ENCODE measurements at regions not wholly inside any gene's neighbourhood (a gene's known extent, or its start where the extent isn't known, plus 50 kb on each side); places are given as distances from the start of the nearest gene placed in this dataset.
A peak's percentile ranks its signal among the peaks of the same experiment; 100 is the strongest.

DNA sequence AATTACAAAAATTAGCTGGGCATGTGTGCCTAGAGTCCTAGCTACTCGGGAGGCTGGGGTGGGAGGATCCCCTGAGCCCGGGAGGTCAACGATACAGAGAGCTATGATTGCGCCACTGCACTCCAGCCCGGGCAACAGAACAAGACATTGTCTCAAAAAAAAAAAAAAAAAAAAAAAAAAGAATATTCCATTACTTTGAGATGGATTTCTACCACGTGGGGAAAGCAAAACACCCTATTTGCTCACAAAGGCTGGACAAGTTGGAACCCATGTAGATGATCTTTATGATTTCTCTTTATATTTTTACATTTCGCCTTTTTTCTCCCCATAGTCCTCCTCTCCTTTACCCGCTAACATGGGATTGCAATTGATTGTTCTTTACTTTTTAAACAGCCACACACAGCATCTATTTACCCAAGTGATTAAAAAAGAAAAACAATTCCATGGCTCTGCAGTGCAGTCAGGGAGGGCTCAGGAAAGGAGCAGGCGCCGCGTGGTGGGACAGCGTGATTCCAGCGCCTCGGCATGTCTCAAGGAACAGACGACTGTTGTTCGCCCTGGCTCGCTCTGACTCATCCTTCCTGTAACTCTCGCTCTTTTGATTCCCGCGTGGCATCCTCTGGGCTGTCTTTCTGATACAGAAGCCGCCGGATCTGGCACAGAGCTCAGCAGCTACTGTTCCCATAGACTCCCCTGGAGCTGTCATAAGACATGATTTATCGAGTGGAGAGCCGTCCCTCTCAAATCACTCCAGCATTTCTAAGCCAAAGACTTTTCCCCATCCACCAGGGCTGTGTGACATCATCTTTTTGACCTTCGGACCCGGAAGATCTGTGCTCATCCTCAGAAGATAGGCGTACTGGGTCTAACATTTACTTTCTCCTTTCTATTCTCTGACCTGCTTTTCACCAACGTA lies 230.4 kb upstream of the AGAP1 start:
- H3K4me3 ChIP-seq (ENCODE audit: severe bottlenecking): no peak overlapping the region
- H3K9me3 ChIP-seq (ENCODE audit: severe bottlenecking): no peaks in the 10 kb centered on the region
- H3K4me1 ChIP-seq (ENCODE audit: insufficient read depth, poor library complexity, severe bottlenecking): peaks cover 13% of the 10 kb centered on the region
- no peaks in the 10 kb centered on the region for H3K36me3 ChIP-seq (ENCODE audit: low read depth)
- H3K27me3 ChIP-seq (ENCODE audit: insufficient read depth, poor library complexity, severe bottlenecking): no peaks in the 10 kb centered on the region
- ATAC-seq (ENCODE audit: low read depth) (peak; percentile 97), DNase-seq (ENCODE audit: low spot score) (peak; percentile 84)
- TF ChIP-seq, protein P1, sequence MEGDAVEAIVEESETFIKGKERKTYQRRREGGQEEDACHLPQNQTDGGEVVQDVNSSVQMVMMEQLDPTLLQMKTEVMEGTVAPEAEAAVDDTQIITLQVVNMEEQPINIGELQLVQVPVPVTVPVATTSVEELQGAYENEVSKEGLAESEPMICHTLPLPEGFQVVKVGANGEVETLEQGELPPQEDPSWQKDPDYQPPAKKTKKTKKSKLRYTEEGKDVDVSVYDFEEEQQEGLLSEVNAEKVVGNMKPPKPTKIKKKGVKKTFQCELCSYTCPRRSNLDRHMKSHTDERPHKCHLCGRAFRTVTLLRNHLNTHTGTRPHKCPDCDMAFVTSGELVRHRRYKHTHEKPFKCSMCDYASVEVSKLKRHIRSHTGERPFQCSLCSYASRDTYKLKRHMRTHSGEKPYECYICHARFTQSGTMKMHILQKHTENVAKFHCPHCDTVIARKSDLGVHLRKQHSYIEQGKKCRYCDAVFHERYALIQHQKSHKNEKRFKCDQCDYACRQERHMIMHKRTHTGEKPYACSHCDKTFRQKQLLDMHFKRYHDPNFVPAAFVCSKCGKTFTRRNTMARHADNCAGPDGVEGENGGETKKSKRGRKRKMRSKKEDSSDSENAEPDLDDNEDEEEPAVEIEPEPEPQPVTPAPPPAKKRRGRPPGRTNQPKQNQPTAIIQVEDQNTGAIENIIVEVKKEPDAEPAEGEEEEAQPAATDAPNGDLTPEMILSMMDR (IDR thresholded peaks at IDR 0.05; ENCODE audit: poor library complexity, severe bottlenecking): no peak
- H3K27ac ChIP-seq (ENCODE audit: poor library complexity, severe bottlenecking): peak overlapping the region; percentile 14

GRCh38 chr2:235264121-235264493 lies 229.7 kb upstream of the AGAP1 start:
- Histone ChIP-seq H3K4me1 (ENCODE audit: insufficient read depth, poor library complexity, severe bottlenecking) (peaks cover 19% of the 10 kb centered on the region), H3K27ac (ENCODE audit: poor library complexity, severe bottlenecking) (peak overlapping the region; percentile 14), H3K4me3 (ENCODE audit: severe bottlenecking) (no peak overlapping the region), H3K9me3 (ENCODE audit: severe bottlenecking) (no peaks in the 10 kb centered on the region), H3K36me3 (ENCODE audit: low read depth) (no peaks in the 10 kb centered on the region), H3K27me3 (ENCODE audit: insufficient read depth, poor library complexity, severe bottlenecking) (no peaks in the 10 kb centered on the region)
- TF ChIP-seq, protein P1 (IDR thresholded peaks at IDR 0.05; ENCODE audit: poor library complexity, severe bottlenecking): no peak
- no peak for DNase-seq (ENCODE audit: low spot score)
- ATAC-seq (ENCODE audit: low read depth): no peak

DNA sequence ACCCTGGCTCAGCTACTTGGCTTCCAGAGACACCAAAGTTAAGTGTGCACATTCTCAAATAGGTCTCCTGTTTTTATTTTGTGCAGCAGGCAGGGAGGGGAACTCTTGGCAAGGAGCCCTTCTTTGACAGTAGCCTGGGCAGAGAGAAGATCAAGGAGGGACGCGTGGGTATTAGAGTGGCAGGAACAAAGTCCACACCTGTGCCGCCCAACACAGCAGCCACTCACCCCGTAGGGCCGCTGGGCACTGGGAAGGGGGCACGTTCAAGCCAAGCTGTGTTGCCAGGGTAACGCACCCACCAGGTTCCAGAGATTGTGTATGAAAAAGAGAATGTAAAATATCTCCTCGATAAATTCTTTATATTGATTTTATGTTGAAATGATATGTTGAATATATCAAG lies 229.3 kb upstream of the AGAP1 start:
- H3K9me3 ChIP-seq (ENCODE audit: severe bottlenecking): no peaks in the 10 kb centered on the region
- no peak overlapping the region for H3K4me3 ChIP-seq (ENCODE audit: severe bottlenecking)
- ATAC-seq (ENCODE audit: low read depth) (no peak), DNase-seq (ENCODE audit: low spot score) (no peak)
- TF ChIP-seq, protein P1 (IDR thresholded peaks at IDR 0.05; ENCODE audit: poor library complexity, severe bottlenecking): no peak
- H3K4me1 ChIP-seq (ENCODE audit: insufficient read depth, poor library complexity, severe bottlenecking): peaks cover 19% of the 10 kb centered on the region
- H3K27ac ChIP-seq (ENCODE audit: poor library complexity, severe bottlenecking): no peak overlapping the region
- no peaks in the 10 kb centered on the region for H3K36me3 ChIP-seq (ENCODE audit: low read depth)
- no peaks in the 10 kb centered on the region for H3K27me3 ChIP-seq (ENCODE audit: insufficient read depth, poor library complexity, severe bottlenecking)

GRCh38 chr2:235265348-235265965 lies 228.4 kb upstream of the AGAP1 start:
- ATAC-seq (ENCODE audit: low read depth) (no peak), DNase-seq (ENCODE audit: low spot score) (no peak)
- TF ChIP-seq, protein P1 (IDR thresholded peaks at IDR 0.05; ENCODE audit: poor library complexity, severe bottlenecking): no peak
- no peaks in the 10 kb centered on the region for H3K36me3 ChIP-seq (ENCODE audit: low read depth)
- no peaks in the 10 kb centered on the region for H3K27me3 ChIP-seq (ENCODE audit: insufficient read depth, poor library complexity, severe bottlenecking)
- H3K4me1 ChIP-seq (ENCODE audit: insufficient read depth, poor library complexity, severe bottlenecking): peaks cover 19% of the 10 kb centered on the region
- H3K4me3 ChIP-seq (ENCODE audit: severe bottlenecking): no peak overlapping the region
- no peaks in the 10 kb centered on the region for H3K9me3 ChIP-seq (ENCODE audit: severe bottlenecking)
- H3K27ac ChIP-seq (ENCODE audit: poor library complexity, severe bottlenecking): no peak overlapping the region
